ENCODE measurements at regions not wholly inside any gene's neighbourhood (a gene's known extent, or its start where the extent isn't known, plus 50 kb on each side); places are given as distances from the start of the nearest gene placed in this dataset.

GRCh38 chr1:113275691-113276090 lies 114.6 kb upstream of the MAGI3 start:
- no peak for DNase-seq (ENCODE audit: low spot score)
- Mint-ChIP-seq H3K9me3 (no peaks in the 10 kb centered on the region), H3K36me3 (no peaks in the 10 kb centered on the region), H3K4me3 (no peak overlapping the region), H3K27ac (no peak overlapping the region), H3K4me1 (peaks cover 24% of the 10 kb centered on the region), H3K27me3 (ENCODE audit: low read depth) (peaks cover 31% of the 10 kb centered on the region)
- ATAC-seq, result no peak; the same call in 1 of the 2 replicates
- TF ChIP-seq AFF4 (CRISPR knock-in tag; IDR thresholded peaks at IDR 0.05; ENCODE audit: borderline replicate concordance) (no peak), NFATC4 (CRISPR knock-in tag; IDR thresholded peaks at IDR 0.05) (no peak), NR1H2 (CRISPR knock-in tag; IDR thresholded peaks at IDR 0.05) (no peak), ZNF671 (CRISPR knock-in tag; IDR thresholded peaks at IDR 0.05) (no peak), HMGXB4 (CRISPR knock-in tag; IDR thresholded peaks at IDR 0.05) (no peak), ATF3 (CRISPR knock-in tag; conservative IDR thresholded peaks at IDR 0.05) (no peak), ZNF121 (CRISPR knock-in tag; IDR thresholded peaks at IDR 0.05) (no peak), FOXK1 (CRISPR knock-in tag; IDR thresholded peaks at IDR 0.05) (no peak), E2F4 (CRISPR knock-in tag; IDR thresholded peaks at IDR 0.05; ENCODE audit: borderline replicate concordance, low read depth) (no peak)
- POLR2A ChIA-PET, result no interaction called here
- CTCF ChIA-PET, result no interaction called here

- DNase-seq (ENCODE audit: low spot score) (no peak), ATAC-seq (no peak)
- H3K36me3 Mint-ChIP-seq, result no peaks in the 10 kb centered on the region
- H3K4me3 Mint-ChIP-seq, result no peak overlapping the region
- ChIA-PET POLR2A (interaction anchor here (0.9 kb wide), 1 partner anchor 18 kb away, joined by 3 read pairs; no protein-coding TSS in a partner anchor), CTCF (no interaction called here)
- peaks cover 31% of the 10 kb centered on the region for H3K27me3 Mint-ChIP-seq (ENCODE audit: low read depth)
- no peaks in the 10 kb centered on the region for H3K9me3 Mint-ChIP-seq
- H3K27ac Mint-ChIP-seq, result no peak overlapping the region
- peaks cover 24% of the 10 kb centered on the region for H3K4me1 Mint-ChIP-seq
- TF ChIP-seq EMX1 (CRISPR knock-in tag; IDR thresholded peaks at IDR 0.05) (no peak), JUN (CRISPR knock-in tag; IDR thresholded peaks at IDR 0.05) (no peak), ZNF671 (CRISPR knock-in tag; IDR thresholded peaks at IDR 0.05) (no peak), ARID4B (CRISPR knock-in tag; IDR thresholded peaks at IDR 0.05; ENCODE audit: borderline replicate concordance) (no peak), PRDM15 (CRISPR knock-in tag; IDR thresholded peaks at IDR 0.05) (no peak), ZNF121 (CRISPR knock-in tag; IDR thresholded peaks at IDR 0.05) (no peak), USF1 (CRISPR knock-in tag; IDR thresholded peaks at IDR 0.05) (no peak), SOX15 (CRISPR knock-in tag; IDR thresholded peaks at IDR 0.05) (no peak), PREB (CRISPR knock-in tag; IDR thresholded peaks at IDR 0.05; ENCODE audit: borderline replicate concordance) (no peak), GRHL2 (CRISPR knock-in tag; IDR thresholded peaks at IDR 0.05; ENCODE audit: insufficient replicate concordance, severe bottlenecking) (no peak)
These were observed 113.8 kb upstream of the MAGI3 start for GRCh38 chr1:113276507-113276906.

All from WTC11 (cell line).